Globus pallidus (tissue), 1 donor: ENCODE measurements at regions not wholly inside any gene's neighbourhood (a gene's known extent, or its start where the extent isn't known, plus 50 kb on each side); places are given as distances from the start of the nearest gene placed in this dataset.

Source experiments
- DNase-seq: peaks from one replicate; pipeline ENCODE4 v3.0.0-alpha.2; 2015; ENCODE audit warnings: low spot score

DNA sequence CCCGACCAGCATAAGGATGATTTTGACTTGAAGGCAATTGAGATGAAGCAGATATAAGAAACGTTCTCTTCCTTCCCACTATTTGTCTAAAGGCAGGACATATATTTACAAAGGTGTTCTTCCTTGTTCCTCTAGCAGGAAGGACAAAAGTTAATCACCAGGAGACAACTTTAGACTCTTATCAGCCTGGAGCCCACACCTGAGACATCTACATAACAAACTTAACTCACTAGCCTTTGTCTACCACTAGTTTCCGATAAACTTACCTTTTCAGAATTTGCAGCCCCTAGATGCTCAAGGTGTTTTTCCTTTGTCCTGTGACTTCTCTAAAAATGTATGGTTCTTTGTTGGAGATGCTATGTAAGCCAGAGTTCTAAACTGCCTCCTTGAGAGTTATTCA is 1047.8 kb upstream of the NXPH2 start:
- no peak for DNase-seq

DNA sequence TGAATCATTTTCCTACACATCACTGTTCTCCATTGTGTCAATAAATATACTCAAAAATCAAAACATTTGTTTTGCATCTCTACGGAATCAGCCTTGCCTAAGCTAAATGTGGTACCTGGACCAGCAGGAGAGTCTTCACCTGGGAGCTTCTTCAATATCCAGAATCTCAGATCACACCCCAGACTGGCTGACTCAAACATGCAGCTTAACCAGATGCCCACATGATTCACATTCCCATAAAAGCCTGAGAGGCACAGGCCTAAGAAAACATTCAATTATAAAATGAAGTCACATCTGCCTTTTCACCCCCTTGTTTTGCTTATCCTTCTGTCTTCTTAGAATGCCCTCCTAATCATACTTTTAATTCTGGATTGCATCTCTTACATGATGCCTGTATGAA is 1045.5 kb upstream of the NXPH2 start:
- no peak for DNase-seq

GRCh38 chr2:139819273-139819796 is 1039.1 kb upstream of the NXPH2 start:
- DNase-seq, result no peak

DNA sequence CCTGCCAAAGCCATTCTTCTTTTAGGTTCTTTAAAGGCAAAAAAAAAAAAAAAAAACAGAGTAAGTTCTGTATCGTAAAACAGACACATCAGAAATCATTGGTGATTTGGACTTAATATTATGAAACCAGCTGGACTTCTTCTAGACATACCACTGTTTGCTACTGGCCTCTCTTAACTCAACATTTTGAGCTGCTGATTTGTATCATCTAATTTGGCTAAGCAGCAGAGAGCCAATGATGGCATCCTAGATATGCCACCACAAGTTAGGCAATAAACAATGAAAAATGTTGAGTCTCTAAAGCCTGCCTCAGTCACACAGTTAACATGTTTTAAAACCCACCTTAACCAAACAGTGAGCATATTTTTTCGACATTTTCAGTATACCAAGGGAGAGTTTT is 1034.3 kb upstream of the NXPH2 start:
- DNase-seq, result no peak

DNA sequence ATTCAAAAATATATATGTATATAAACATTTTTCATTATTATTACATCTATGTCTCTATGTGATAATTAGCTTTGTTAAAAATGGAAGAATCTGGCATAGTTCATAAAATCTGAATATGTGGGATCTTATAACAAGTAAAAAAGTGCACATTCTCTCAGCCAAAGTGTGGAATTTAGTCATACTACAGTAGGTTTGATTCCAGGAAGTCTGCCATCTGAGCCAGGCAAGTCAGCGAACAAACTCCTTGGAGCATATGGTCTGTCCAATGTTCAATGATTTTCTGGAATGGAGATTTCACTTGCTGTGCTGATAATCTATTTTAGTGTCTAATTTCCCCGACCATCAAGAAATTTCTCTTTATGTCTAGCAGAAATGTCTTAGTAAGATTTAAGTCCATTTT is 1033.2 kb upstream of the NXPH2 start:
- no peak for DNase-seq

DNA sequence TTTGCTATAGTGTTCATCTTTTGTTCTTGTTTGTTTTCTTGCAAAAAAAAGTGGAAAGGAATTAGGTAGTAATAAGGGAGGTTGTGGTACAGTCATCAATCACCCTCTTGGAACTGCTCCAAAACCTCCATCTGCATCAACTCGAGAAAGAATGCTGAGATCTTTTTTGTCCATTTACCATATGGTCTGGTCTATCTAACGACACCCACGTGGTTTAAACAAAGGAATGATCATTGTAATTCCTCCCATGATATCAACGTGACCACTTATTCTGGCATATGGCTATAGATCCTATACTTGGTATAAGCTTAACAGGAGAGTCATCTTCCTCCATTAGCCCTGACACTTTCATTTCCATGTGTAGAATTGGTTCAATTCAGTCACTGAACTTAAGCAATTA is 1025.3 kb upstream of the NXPH2 start:
- DNase-seq, result no peak

- DNase-seq, result no peak
These were observed 1018.2 kb upstream of the NXPH2 start for GRCh38 chr2:139798391-139798790.

DNA sequence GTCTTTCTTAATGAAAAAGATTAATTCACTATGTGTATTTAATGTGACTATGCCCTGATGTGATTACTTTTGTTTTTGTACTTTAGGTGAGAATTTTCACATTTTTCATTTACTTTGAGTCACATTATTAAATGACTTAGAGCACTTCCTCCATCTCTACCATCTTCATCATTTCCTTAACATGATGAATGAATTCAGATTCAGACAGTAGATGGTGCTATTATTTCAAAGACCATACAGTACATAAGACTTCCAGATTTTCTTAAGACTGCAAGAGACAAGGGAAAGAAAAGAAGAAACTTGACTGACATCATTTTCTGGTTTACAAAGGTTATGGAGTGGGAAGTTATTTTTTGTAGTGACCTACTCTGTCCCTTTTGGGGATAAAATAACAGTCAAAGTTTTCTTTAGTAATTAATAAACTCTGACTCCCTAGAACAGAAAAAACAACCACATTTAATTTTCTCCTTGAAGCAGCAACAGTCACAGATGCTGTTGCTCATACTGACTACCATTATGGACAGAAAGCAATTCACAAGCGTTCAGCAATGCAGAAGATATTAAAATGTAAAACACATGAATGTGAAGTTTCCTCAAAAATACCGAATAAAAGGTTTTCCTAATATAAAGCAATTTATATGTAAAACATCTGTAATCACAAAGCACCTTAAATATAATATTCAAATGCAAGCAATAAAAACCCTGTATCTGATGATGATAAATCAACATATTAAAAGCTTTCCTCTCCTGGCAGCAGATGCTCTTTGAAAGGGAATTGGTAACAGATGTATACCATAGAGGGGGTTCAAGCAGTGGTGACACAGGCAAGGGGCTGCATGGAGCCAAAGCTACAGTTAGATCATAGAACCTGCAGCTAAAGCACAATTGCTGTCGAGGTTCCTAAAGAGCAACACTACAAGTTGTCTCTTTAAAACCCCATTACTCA is 1010.9 kb upstream of the NXPH2 start:
- DNase-seq, result peak; percentile 46

DNA sequence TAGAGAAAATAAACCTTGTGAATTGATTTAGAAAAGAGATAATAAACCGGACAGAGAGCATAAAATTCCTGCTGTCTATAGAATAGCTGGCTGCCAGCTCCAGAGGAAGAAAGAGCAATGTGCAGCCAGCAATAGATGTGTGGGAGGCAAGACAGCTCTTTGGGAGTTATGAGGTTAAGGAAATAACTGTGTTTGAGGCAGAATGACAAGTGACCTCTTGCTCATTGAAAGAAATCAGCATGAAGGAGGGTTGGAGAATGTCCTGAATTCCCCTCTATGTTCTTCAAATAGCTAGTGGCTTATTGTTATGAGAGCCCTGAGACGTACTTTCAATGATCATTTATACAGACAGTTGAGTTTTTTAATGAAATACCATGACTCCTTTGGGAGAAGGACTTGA is 1009.9 kb upstream of the NXPH2 start:
- DNase-seq, result no peak

DNA sequence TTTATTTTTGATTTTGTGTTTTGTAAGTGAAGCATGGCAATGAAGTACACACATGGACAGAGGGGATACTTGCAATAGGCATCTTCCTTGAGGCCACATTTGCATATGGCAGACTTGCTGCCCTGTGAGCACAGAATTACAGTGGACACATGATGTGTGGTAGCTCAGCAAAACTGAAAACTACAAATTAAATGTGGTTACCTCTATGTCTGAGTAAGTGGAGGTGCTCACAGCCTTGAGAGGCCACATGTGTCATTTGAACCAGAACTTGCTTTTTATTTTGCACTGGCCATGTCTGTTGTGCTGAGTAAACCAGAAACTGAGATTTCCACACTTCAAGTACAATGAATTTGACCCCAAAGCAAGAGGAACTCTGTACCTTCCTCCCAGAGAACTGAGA is 998.5 kb upstream of the NXPH2 start:
- no peak for DNase-seq

DNA sequence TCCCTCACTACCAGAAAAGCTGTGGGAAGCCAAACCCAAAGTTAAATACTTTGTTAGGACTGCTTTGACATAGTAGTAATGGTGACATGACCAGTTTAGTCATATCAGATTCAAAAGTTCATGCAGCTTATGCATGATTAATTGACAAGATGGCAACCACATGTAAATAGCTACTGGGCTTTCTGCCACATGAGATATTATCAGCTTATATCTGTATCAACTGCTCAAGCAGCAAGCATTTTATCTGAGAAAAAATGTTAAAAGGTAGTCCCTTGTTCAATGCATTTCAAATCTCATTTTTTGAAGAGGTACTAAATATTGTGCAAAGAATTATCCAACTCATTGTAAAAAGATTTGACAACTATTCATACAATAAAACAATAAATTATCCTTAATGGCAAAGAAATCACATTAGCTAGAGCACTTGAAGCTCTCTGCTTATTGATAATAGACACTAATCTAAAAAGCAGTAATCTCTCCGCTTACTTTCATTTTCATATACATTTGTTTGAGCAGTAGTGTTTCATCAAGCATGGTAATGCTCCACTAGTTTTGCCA is 993.6 kb upstream of the NXPH2 start:
- DNase-seq, result no peak

- no peak for DNase-seq
These were observed 989.4 kb upstream of the NXPH2 start for GRCh38 chr2:139769633-139770032.

GRCh38 chr2:139763705-139764104 is 983.5 kb upstream of the NXPH2 start:
- no peak for DNase-seq

DNA sequence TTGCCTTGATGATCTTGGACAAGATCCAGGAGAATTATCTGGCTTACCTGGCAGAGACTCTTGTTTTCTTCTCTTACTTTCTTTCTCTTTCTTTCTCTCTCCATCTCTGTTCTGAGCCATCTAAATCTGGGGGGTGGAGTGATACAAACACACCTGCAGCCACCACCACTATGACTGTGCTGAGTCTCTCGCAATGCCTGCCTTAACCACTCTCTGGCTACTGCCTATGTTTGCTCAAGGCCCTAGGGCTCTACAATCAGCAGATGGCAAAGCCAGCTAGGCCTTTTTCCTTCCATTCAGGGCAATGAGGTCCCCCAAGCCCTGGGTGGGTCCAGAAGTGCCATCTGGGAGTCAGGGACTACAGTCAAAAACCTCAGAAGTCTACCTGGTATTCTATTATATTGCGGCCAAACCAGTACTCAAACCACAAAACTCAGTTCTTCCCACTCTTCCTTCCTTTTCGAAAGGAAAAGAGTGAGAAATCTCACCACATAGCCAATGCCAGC is 978.9 kb upstream of the NXPH2 start:
- no peak for DNase-seq

DNA sequence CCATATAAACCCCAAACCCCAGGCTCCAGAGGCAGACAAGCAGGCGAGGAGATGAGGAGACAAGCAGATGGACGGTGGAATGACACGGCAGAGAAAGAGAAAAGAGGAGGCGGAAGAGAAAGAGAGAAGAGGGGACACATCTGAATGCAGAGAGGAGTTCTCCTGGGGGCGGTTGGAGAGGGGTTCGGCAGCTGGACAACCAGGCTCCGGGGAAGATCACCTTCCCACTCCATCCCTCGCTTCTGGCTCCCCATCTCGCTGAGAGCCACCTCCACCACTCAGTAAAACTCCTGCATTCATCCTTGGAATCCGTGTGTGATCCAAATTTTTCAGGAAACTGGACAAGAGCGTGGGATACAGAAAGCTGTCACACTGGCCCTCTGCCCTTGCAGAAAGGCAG is 966.7 kb upstream of the NXPH2 start:
- no peak for DNase-seq

- DNase-seq, result no peak
These were observed 964.1 kb upstream of the NXPH2 start for GRCh38 chr2:139744273-139744672.

DNA sequence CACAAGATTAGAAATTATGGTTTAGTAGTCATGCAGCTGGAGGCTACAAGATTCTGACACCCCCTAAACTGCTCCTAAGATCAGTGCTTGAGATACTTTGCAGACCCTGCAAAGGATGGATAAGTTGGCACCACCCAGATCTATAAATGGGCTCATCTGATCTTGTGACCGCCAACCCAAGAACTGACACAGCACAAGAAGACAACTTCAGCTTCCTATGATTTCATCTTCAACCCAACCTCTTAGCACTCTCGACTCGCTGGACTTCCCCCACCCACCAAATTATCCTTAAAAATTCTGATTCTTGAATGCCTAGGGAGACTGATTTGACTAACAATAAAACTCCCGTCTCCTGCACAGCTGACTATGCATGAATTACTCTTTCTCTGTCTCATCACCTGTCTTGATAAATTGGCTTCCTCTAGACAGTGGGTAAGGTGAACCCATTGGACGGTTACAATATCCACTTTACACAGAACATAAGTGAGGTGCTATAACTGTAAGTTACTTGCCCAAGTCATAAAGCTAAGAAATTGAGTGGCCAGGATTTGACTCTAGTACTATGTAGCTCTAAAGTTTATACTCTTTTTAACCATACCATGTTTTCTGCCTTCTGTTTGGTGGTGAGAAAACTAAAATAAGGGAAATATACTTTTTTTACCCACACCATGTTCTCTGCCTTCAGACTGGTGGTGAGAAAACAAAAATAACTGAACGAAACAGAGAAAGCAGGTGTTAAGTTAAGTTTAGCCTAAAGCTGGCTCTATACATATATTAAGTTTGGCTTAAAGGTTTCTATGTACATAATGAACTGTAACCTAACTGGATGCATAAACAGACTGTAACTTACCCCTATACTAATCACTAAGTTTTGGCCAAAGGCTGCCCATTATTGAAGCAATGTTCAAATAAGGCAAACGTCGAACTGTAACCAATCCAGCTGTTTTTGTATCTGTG is 962.3 kb upstream of the NXPH2 start:
- DNase-seq, result no peak

DNA sequence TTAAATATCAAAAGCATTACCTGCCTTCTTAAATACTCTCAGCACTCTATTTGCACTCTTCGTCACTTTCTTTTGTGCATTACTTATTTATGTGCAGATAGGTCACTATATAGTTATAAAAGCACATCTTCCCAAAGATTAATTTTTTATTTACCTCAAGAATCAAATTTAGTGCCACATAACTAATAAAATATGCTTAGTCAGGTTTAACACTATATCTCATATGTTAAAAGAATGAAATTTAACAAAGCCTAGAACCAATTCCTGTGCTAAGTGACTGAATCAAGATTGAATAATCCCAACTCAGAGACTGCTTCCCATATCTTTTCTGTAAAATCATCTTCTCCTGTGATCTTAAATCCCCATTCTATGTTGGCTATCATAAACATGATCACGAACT is 957.5 kb upstream of the NXPH2 start:
- no peak for DNase-seq

- DNase-seq, result no peak
These were observed 950.0 kb upstream of the NXPH2 start for GRCh38 chr2:139730197-139730596.

GRCh38 chr2:139721411-139721995 is 941.3 kb upstream of the NXPH2 start:
- DNase-seq, result no peak

DNA sequence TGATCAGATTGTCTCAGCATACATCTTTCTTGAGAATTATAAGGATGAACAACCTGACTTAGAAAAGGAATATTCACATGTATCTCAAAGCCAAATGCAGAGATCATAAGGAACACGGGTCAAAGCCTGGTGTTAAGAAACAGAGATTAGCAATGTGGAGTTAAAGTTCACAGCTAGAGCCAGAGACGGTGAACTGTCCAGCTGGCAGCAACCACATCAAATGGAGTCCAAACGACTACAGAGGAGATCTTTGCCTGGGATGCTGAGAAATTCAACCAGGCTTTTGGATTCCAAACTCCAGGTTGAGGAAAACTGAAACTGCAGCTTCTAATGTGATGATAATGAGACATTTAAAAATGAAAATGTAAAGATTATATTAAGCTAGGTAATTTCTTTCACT is 939.9 kb upstream of the NXPH2 start:
- DNase-seq, result no peak

DNA sequence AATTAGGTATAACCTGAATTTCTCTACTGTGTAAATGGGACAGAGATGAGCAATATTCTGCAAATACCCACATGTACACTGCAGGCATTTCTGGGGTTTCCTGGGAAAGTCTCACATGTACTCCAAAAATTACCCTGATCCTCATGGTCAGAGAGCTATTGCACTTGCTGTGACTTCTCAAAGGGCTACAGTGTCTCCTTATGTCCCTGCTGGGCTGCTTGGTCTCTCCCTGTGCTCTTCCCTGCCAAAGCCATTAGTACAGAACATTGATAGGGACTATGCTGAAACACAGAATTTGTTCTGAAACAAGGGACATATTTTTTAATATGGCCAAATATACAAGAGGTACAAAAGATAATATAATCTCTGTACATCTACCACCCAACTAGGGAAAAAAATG is 924.4 kb upstream of the NXPH2 start:
- DNase-seq, result no peak
